ENCODE measurements at regions not wholly inside any gene's neighbourhood (a gene's known extent, or its start where the extent isn't known, plus 50 kb on each side); places are given as distances from the start of the nearest gene placed in this dataset.

GRCh38 chr3:192080336-192080735, 619.4 kb downstream of the PYDC2 start:
- H3K9me3 Mint-ChIP-seq, result peaks cover 0 to 12% (median 4%) of the 10 kb centered on the region in 11 donors
- H3K27ac ChIP-seq (ENCODE audit: low read depth, low read length), result no peak overlapping the region
- no peak for ATAC-seq
- intact Hi-C loops (cut with micrococcal nuclease), result no loop called here
- H3K4me1 ChIP-seq (ENCODE audit: control insufficient read depth in 2 of 2, insufficient read depth in 2 of 2, low read length in 2 of 2), result no peaks in the 10 kb centered on the region
- H3K4me3 ChIP-seq (ENCODE audit: low read length), result no peak overlapping the region
- no peak for DNase-seq
- H3K4me3 Mint-ChIP-seq, result no peak overlapping the region
- H3K4me1 Mint-ChIP-seq, result no peaks in the 10 kb centered on the region
- H3K27ac Mint-ChIP-seq, result no peak overlapping the region
- ChIA-PET POLR2A (no interaction called here), CTCF (no interaction called here)
- H3K27me3 Mint-ChIP-seq, result no peaks in the 10 kb centered on the region
- H3K36me3 Mint-ChIP-seq, result no peaks in the 10 kb centered on the region
- H3K27me3 ChIP-seq (ENCODE audit: control insufficient read depth in 2 of 2, insufficient read depth in 2 of 2, low read length in 2 of 2), result no peaks in the 10 kb centered on the region
- H3K9me3 ChIP-seq (ENCODE audit: control insufficient read depth in 2 of 3, low read length in 3 of 3), result no peaks in the 10 kb centered on the region
- H3K36me3 ChIP-seq (ENCODE audit: control insufficient read depth in 2 of 3, insufficient read depth in 3 of 3, low read length in 3 of 3), result no peaks in the 10 kb centered on the region

GRCh38 chr3:192082730-192083660, 622.0 kb downstream of the PYDC2 start:
- Mint-ChIP-seq H3K4me1 (no peaks in the 10 kb centered on the region), H3K27me3 (no peaks in the 10 kb centered on the region), H3K4me3 (no peak overlapping the region), H3K27ac (no peak overlapping the region), H3K36me3 (no peaks in the 10 kb centered on the region), H3K9me3 (peaks cover 0 to 14% (median 4%) of the 10 kb centered on the region in 11 donors)
- H3K27ac ChIP-seq (ENCODE audit: low read depth, low read length), result no peak overlapping the region
- no peaks in the 10 kb centered on the region for H3K27me3 ChIP-seq (ENCODE audit: control insufficient read depth in 2 of 2, insufficient read depth in 2 of 2, low read length in 2 of 2)
- no peaks in the 10 kb centered on the region for H3K4me1 ChIP-seq (ENCODE audit: control insufficient read depth in 2 of 2, insufficient read depth in 2 of 2, low read length in 2 of 2)
- DNase-seq (no peak), ATAC-seq (no peak)
- CTCF ChIA-PET, result no interaction called here
- intact Hi-C loops (cut with micrococcal nuclease), result no loop called here
- no peak overlapping the region for H3K4me3 ChIP-seq (ENCODE audit: low read length)
- POLR2A ChIA-PET, result no interaction called here
- H3K36me3 ChIP-seq (ENCODE audit: control insufficient read depth in 2 of 3, insufficient read depth in 3 of 3, low read length in 3 of 3), result no peaks in the 10 kb centered on the region
- H3K9me3 ChIP-seq (ENCODE audit: control insufficient read depth in 2 of 3, low read length in 3 of 3), result no peaks in the 10 kb centered on the region

All from naive thymus-derived CD4-positive, alpha-beta T cell (primary cell).